H9 (cell line): ENCODE measurements at regions not wholly inside any gene's neighbourhood (a gene's known extent, or its start where the extent isn't known, plus 50 kb on each side); places are given as distances from the start of the nearest gene placed in this dataset.

Experiments used
- DNase-seq: peaks from one replicate; pipeline ENCODE4 v3.0.0-alpha.2; 2017
- H2AFZ ChIP-seq: one replicate; pipeline ENCODE4 v1.6.1; 2013; ENCODE audit warnings: mild to moderate bottlenecking, low read length, control low read depth, moderate library complexity
- H2AK5ac ChIP-seq: 2 replicates; pipeline ENCODE4 v1.6.1; 2013; ENCODE audit warnings: low read length, control low read depth, mixed read lengths; ENCODE audit not compliant: insufficient read length
- H2BK120ac ChIP-seq: one replicate; pipeline ENCODE4 v1.6.1; 2013; ENCODE audit warnings: low read depth, mild to moderate bottlenecking, low read length, control low read depth, inconsistent platforms; ENCODE audit not compliant: poor library complexity, severe bottlenecking
- H2BK12ac ChIP-seq: 2 replicates; pipeline ENCODE4 v1.6.1; 2013; ENCODE audit warnings: low read length, control low read depth, mixed read lengths, low read depth; ENCODE audit not compliant: insufficient read length
- H2BK15ac ChIP-seq: 2 replicates; pipeline ENCODE4 v1.6.1; 2013; ENCODE audit warnings: low read depth, low read length, control low read depth
- H2BK20ac ChIP-seq: one replicate; pipeline ENCODE4 v1.6.1; 2013; ENCODE audit warnings: low read depth, mild to moderate bottlenecking, low read length, control low read depth, inconsistent platforms; ENCODE audit not compliant: poor library complexity, severe bottlenecking
- H2BK5ac ChIP-seq: 2 replicates; pipeline ENCODE4 v1.6.1; 2013; ENCODE audit warnings: low read length, control low read depth, mixed read lengths; ENCODE audit not compliant: insufficient read length
- H3K14ac ChIP-seq: 2 replicates; pipeline ENCODE4 v1.6.1; 2013; ENCODE audit warnings: low read length, control low read depth; ENCODE audit not compliant: insufficient read depth
- H3K18ac ChIP-seq: 2 replicates; pipeline ENCODE4 v1.6.1; 2013; ENCODE audit warnings: low read depth, mild to moderate bottlenecking, mixed read lengths, low read length, control low read depth; ENCODE audit not compliant: insufficient read length
- H3K23ac ChIP-seq: 2 replicates; pipeline ENCODE4 v1.6.1; 2013; ENCODE audit warnings: low read length, control low read depth, mixed read lengths, low read depth; ENCODE audit not compliant: insufficient read length
- H3K23me2 ChIP-seq: 2 replicates; pipeline ENCODE4 v1.6.1; 2013; ENCODE audit warnings: low read depth, mild to moderate bottlenecking, mixed read lengths, low read length, control low read depth; ENCODE audit not compliant: insufficient read length, poor library complexity, severe bottlenecking
- H3K27ac ChIP-seq: 2 replicates; pipeline ENCODE4 v1.5.1; 2013; ENCODE audit warnings: low read length, control low read depth, mixed read lengths, low read depth; ENCODE audit not compliant: insufficient read length
- H3K27me3 ChIP-seq: 2 replicates; pipeline ENCODE4 v1.6.1; 2013; ENCODE audit warnings: low read length, control low read depth, inconsistent platforms; ENCODE audit not compliant: insufficient read depth
- H3K4ac ChIP-seq: 2 replicates; pipeline ENCODE4 v1.6.1; 2013; ENCODE audit warnings: low read depth, mild to moderate bottlenecking, control low read depth, inconsistent platforms, low read length, moderate library complexity
- H3K4me1 ChIP-seq: 2 replicates; pipeline ENCODE4 v1.6.1; 2013; ENCODE audit warnings: low read length, control low read depth, inconsistent platforms; ENCODE audit not compliant: insufficient read depth
- H3K4me2 ChIP-seq: 2 replicates; pipeline ENCODE4 v1.6.1; 2013; ENCODE audit warnings: low read length, control low read depth, mixed read lengths; ENCODE audit not compliant: insufficient read length, insufficient read depth
- H3K56ac ChIP-seq: 2 replicates; pipeline ENCODE4 v1.6.1; 2013; ENCODE audit warnings: low read depth, mild to moderate bottlenecking, mixed read lengths, low read length, control low read depth; ENCODE audit not compliant: insufficient read length
- H3K79me1 ChIP-seq: 2 replicates; pipeline ENCODE4 v1.6.1; 2013; ENCODE audit warnings: low read depth, mild to moderate bottlenecking, moderate library complexity, low read length, control low read depth, inconsistent platforms; ENCODE audit not compliant: insufficient read depth, poor library complexity, severe bottlenecking
- H3K79me2 ChIP-seq: 2 replicates; pipeline ENCODE4 v1.6.1; 2013; ENCODE audit warnings: low read length, control low read depth, inconsistent platforms; ENCODE audit not compliant: insufficient read depth
- H3K9ac ChIP-seq: 2 replicates; pipeline ENCODE4 v1.6.1; 2013; ENCODE audit warnings: low read length, control low read depth, mixed read lengths; ENCODE audit not compliant: insufficient read length; ENCODE audit errors: extremely low read depth
- H3K9me3 ChIP-seq: one replicate; pipeline ENCODE4 v1.6.1; 2013; ENCODE audit warnings: low read depth, low read length, inconsistent platforms; ENCODE audit not compliant: control insufficient read depth
- H3T11ph ChIP-seq: one replicate; pipeline ENCODE4 v1.6.1; 2013; ENCODE audit warnings: mild to moderate bottlenecking, low read length, control low read depth, inconsistent platforms
- H4K20me1 ChIP-seq: one replicate; pipeline ENCODE4 v1.6.1; 2013; ENCODE audit not compliant: control insufficient read depth, insufficient read length, insufficient read depth
- H4K5ac ChIP-seq: 2 replicates; pipeline ENCODE4 v1.6.1; 2013; ENCODE audit warnings: low read depth, mild to moderate bottlenecking, mixed read lengths, low read length, control low read depth; ENCODE audit not compliant: insufficient read length
- H4K8ac ChIP-seq: replicated peaks from 2 replicates; pipeline ENCODE4 v1.6.1; 2013; ENCODE audit warnings: low read length, control low read depth, mixed read lengths, low read depth; ENCODE audit not compliant: insufficient read length
- H4K91ac ChIP-seq: 2 replicates; pipeline ENCODE4 v1.6.1; 2013; ENCODE audit warnings: low read depth, mild to moderate bottlenecking, moderate library complexity, mixed read lengths, low read length, control low read depth; ENCODE audit not compliant: insufficient read length
- H3K27ac Mint-ChIP-seq, 3 experiments: 2 replicates in 2 of 3; 3 replicates in 1 of 3; pipeline ENCODE4 v1.8.0; 2020 to 2021; ENCODE audit warnings: mixed read lengths in 3 of 3, mild to moderate bottlenecking in 1 of 3, moderate library complexity in 1 of 3
- H3K27me3 Mint-ChIP-seq: 2 replicates; pipeline ENCODE4 v1.8.0; 2021; ENCODE audit warnings: low read depth, mild to moderate bottlenecking, moderate library complexity, mixed read lengths
- H3K36me3 Mint-ChIP-seq, 3 experiments: 2 replicates in 2 of 3; 3 replicates in 1 of 3; pipeline ENCODE4 v1.8.0; 2020 to 2021; ENCODE audit warnings: low read depth in 3 of 3, mixed read lengths in 3 of 3; ENCODE audit not compliant: insufficient read depth in 1 of 3
- H3K4me1 Mint-ChIP-seq, 2 experiments: 2 replicates each; pipeline ENCODE4 v1.8.0; 2020; ENCODE audit warnings: mixed read lengths in 2 of 2
- H3K4me3 Mint-ChIP-seq, 2 experiments: 2 replicates in 1 of 2; 3 replicates in 1 of 2; pipeline ENCODE4 v1.8.0; 2020 to 2021; ENCODE audit warnings: mild to moderate bottlenecking in 2 of 2, mixed read lengths in 2 of 2, moderate library complexity in 1 of 2
- H3K9me3 Mint-ChIP-seq, 2 experiments: 2 replicates in 1 of 2; 3 replicates in 1 of 2; pipeline ENCODE4 v1.8.0; 2020; ENCODE audit warnings: mild to moderate bottlenecking in 2 of 2, mixed read lengths in 2 of 2, moderate library complexity in 1 of 2
- CTCF ChIP-seq: fragments of 200-600 bp; sonication (generic); conservative IDR thresholded peaks from 3 replicates; pipeline ENCODE4 v1.8.0; 2021; ENCODE audit warnings: antibody characterized with exemption, mild to moderate bottlenecking
- WGBS: extraction: QIAGEN DNeasy Blood & Tissue Kit; methylation state at CpG from one replicate; pipeline ENCODE4 v1.1.7; 2013; ENCODE audit warnings: missing lambda C conversion rate, low lambda C conversion rate, mixed read lengths; ENCODE audit not compliant: insufficient read length; ENCODE audit errors: extremely low coverage; 5-methylcytosine and 5-hydroxymethylcytosine counted together

GRCh38 chr4:81723927-81724587 is 252.3 kb upstream of the RASGEF1B start:
- H2AFZ ChIP-seq: no peak overlapping the region
- H3T11ph ChIP-seq: no peak overlapping the region
- no peak overlapping the region for H4K5ac ChIP-seq
- Mint-ChIP-seq H3K9me3 (no peaks in the 10 kb centered on the region), H3K27ac (no peak overlapping the region; a peak in 1 of 7 replicates), H3K36me3 (no peaks in the 10 kb centered on the region; a peak in 1 of 7 replicates), H3K4me1 (peaks cover 0 to 8% of the 10 kb centered on the region in 2 experiments; a peak in 3 of 4 replicates), H3K4me3 (no peak overlapping the region), H3K27me3 (peaks cover 3% of the 10 kb centered on the region)
- no CpG with 5 or more reads among the region's 3 CpGs for WGBS
- no peaks in the 10 kb centered on the region for H3K23me2 ChIP-seq
- H3K79me1 ChIP-seq: no peaks in the 10 kb centered on the region
- DNase-seq: no peak
- H2BK12ac ChIP-seq: no peak overlapping the region
- no peak overlapping the region for H2BK120ac ChIP-seq
- H2BK15ac ChIP-seq: no peak overlapping the region
- H3K9me3 ChIP-seq: no peaks in the 10 kb centered on the region
- H2AK5ac ChIP-seq: no peak overlapping the region
- TF ChIP-seq CTCF: no peak
- H3K4ac ChIP-seq: no peak overlapping the region
- H3K9ac ChIP-seq: no peak overlapping the region
- no peak overlapping the region for H4K8ac ChIP-seq
- no peak overlapping the region for H3K14ac ChIP-seq
- H2BK20ac ChIP-seq: no peak overlapping the region
- H3K18ac ChIP-seq: no peak overlapping the region
- H2BK5ac ChIP-seq: no peak overlapping the region
- no peaks in the 10 kb centered on the region for H3K27me3 ChIP-seq
- H3K23ac ChIP-seq: no peak overlapping the region
- no peak overlapping the region for H3K27ac ChIP-seq
- no peak overlapping the region for H4K91ac ChIP-seq
- H3K4me2 ChIP-seq: no peak overlapping the region
- H3K56ac ChIP-seq: no peak overlapping the region
- H4K20me1 ChIP-seq: no peaks in the 10 kb centered on the region
- no peaks in the 10 kb centered on the region for H3K4me1 ChIP-seq
- H3K79me2 ChIP-seq: no peaks in the 10 kb centered on the region
